C4-2B (cell line): ENCODE measurements at regions not wholly inside any gene's neighbourhood (a gene's known extent, or its start where the extent isn't known, plus 50 kb on each side); places are given as distances from the start of the nearest gene placed in this dataset.

Experiments used
- H3K27ac ChIP-seq: fragments of 450-650 bp; 2 replicates; pipeline ENCODE4 v1.5.1; 2017
- CTCF ChIP-seq: fragments of 450-650 bp; conservative IDR thresholded peaks from 2 replicates; pipeline ENCODE4 v1.5.1; 2017; ENCODE audit warnings: mild to moderate bottlenecking
- ZFX ChIP-seq: fragments of 450-650 bp; IDR thresholded peaks from 2 replicates; pipeline ENCODE4 v1.6.1; 2017

- TF ChIP-seq CTCF: no peak
- no peak for TF ChIP-seq ZFX
- no peak overlapping the region for H3K27ac ChIP-seq
Observed at GRCh38 chr2:56456791-56457190, 273.0 kb downstream of the CCDC85A start.

GRCh38 chr2:56460508-56460907, 276.7 kb downstream of the CCDC85A start:
- no peak for TF ChIP-seq ZFX
- TF ChIP-seq CTCF: no peak
- H3K27ac ChIP-seq: no peak overlapping the region

- no peak for TF ChIP-seq CTCF
- TF ChIP-seq ZFX: no peak
- H3K27ac ChIP-seq: no peak overlapping the region
Observed at GRCh38 chr2:56464066-56464465, 280.3 kb downstream of the CCDC85A start.

GRCh38 chr2:56464613-56465012, 280.8 kb downstream of the CCDC85A start:
- no peak overlapping the region for H3K27ac ChIP-seq
- TF ChIP-seq CTCF (no peak), ZFX (no peak)

GRCh38 chr2:56465491-56465890, 281.7 kb downstream of the CCDC85A start:
- TF ChIP-seq CTCF: no peak
- no peak for TF ChIP-seq ZFX

GRCh38 chr2:56473524-56473923, 289.7 kb downstream of the CCDC85A start:
- no peak for TF ChIP-seq ZFX
- no peak for TF ChIP-seq CTCF
- no peak overlapping the region for H3K27ac ChIP-seq

More at GRCh38 chr2:56465491-56465890, 281.7 kb downstream of the CCDC85A start:
- no peak overlapping the region for H3K27ac ChIP-seq

GRCh38 chr2:56474412-56475158, 290.8 kb downstream of the CCDC85A start:
- no peak overlapping the region for H3K27ac ChIP-seq
- TF ChIP-seq ZFX (no peak), CTCF (no peak)
